PC-3 (cell line): ENCODE measurements at regions not wholly inside any gene's neighbourhood (a gene's known extent, or its start where the extent isn't known, plus 50 kb on each side); places are given as distances from the start of the nearest gene placed in this dataset.

Source experiments
- ATAC-seq: fragments of 200-7000 bp; cut with Tn5 transposase; 2 replicates; pipeline ENCODE4 v1.9.1; 2020; ENCODE audit warnings: mild to moderate bottlenecking, moderate library complexity
- BruUV-seq: library from RNA; stranded (reverse); fragments of 400-500 nt; replicated peaks from 2 replicates; lab custom pipeline; 2021; lab: Mats Ljungman, UMichigan
- CTCF ChIA-PET: fragments of 300-600 bp; sonication (Branson Sonifier 250); formaldehyde crosslinking; loops from one replicate; lab custom pipeline; 2022; ENCODE audit warnings: antibody characterized with exemption; lab: Charles Lee
- POLR2A ChIA-PET: fragments of 300-600 bp; sonication (Branson Sonifier 250); formaldehyde crosslinking; loops from one replicate; lab custom pipeline; 2022; ENCODE audit warnings: antibody characterized with exemption; ENCODE audit not compliant: unreplicated experiment; lab: Charles Lee
- DNase-seq: peaks from one replicate; pipeline ENCODE4 v3.0.0-alpha.2; 2015
- H2AFZ ChIP-seq: fragments of 300-600 bp; sonication (generic); 2 replicates; pipeline ENCODE4 v1.6.0; 2016; ENCODE audit warnings: antibody characterized with exemption, low read length
- H3F3A ChIP-seq: fragments of 300-600 bp; sonication (generic); one replicate; pipeline ENCODE4 v1.6.0; 2017; ENCODE audit warnings: antibody characterized with exemption, low read length, control low read depth, mild to moderate bottlenecking; ENCODE audit not compliant: unreplicated experiment
- H3K27ac ChIP-seq: fragments of 300-600 bp; sonication (generic); 2 replicates; pipeline ENCODE4 v1.5.1; 2016; ENCODE audit warnings: mild to moderate bottlenecking, low read length
- H3K27me3 ChIP-seq: fragments of 300-600 bp; sonication (generic); 2 replicates; pipeline ENCODE4 v1.6.1; 2016; ENCODE audit warnings: low read length, mixed read lengths
- H3K36me3 ChIP-seq: fragments of 300-600 bp; sonication (generic); 2 replicates; pipeline ENCODE4 v1.6.1; 2016; ENCODE audit warnings: low read depth, mixed run types, low read length, mixed read lengths
- H3K4me1 ChIP-seq: fragments of 300-600 bp; sonication (generic); 2 replicates; pipeline ENCODE4 v1.5.1; 2016; ENCODE audit warnings: low read length; ENCODE audit not compliant: insufficient read depth
- H3K4me2 ChIP-seq: fragments of 300-600 bp; sonication (generic); 2 replicates; pipeline ENCODE4 v1.6.0; 2016; ENCODE audit warnings: low read length
- H3K4me3 ChIP-seq: fragments of 300-600 bp; sonication (generic); 2 replicates; pipeline ENCODE4 v1.5.1; 2016; ENCODE audit warnings: mild to moderate bottlenecking, low read length, mixed read lengths
- H3K79me2 ChIP-seq: fragments of 300-600 bp; sonication (generic); 2 replicates; pipeline ENCODE4 v1.6.1; 2017; ENCODE audit warnings: low read length, mixed read lengths
- H3K9ac ChIP-seq: fragments of 300-600 bp; sonication (generic); 2 replicates; pipeline ENCODE4 v1.6.0; 2016; ENCODE audit warnings: mild to moderate bottlenecking, low read length
- H3K9me2 ChIP-seq: fragments of 300-600 bp; sonication (generic); replicated peaks from 2 replicates; pipeline ENCODE4 v1.6.1; 2016; ENCODE audit warnings: mixed run types, low read length, mixed read lengths
- H3K9me3 ChIP-seq: fragments of 300-600 bp; sonication (generic); 2 replicates; pipeline ENCODE4 v1.6.1; 2016; ENCODE audit warnings: low read length, mixed read lengths
- H4K20me1 ChIP-seq: fragments of 300-600 bp; sonication (generic); 2 replicates; pipeline ENCODE4 v1.6.1; 2016; ENCODE audit warnings: low read length, mixed read lengths
- EZH2 ChIP-seq: fragments of 300-600 bp; sonication (generic); IDR thresholded peaks from one replicate; pipeline ENCODE4 v1.6.1; 2017; ENCODE audit warnings: antibody characterized with exemption, mild to moderate bottlenecking, low read length; ENCODE audit not compliant: unreplicated experiment
- EZH2phosphoT487 ChIP-seq: fragments of 300-600 bp; sonication (generic); IDR thresholded peaks from 2 replicates; pipeline ENCODE4 v1.6.1; 2018; ENCODE audit warnings: mild to moderate bottlenecking, antibody characterized with exemption, low read length, borderline replicate concordance
- intact Hi-C: fragments of 100-400 bp; cut with micrococcal nuclease; formaldehyde crosslinking; loops from 2 replicates; pipeline ENCODE4 v1.9.0; 2023
- TF ChIP-seq, protein P1 (sequence below): fragments of 300-600 bp; sonication (generic); conservative IDR thresholded peaks from 2 replicates; pipeline ENCODE4 v1.5.1; 2017; ENCODE audit warnings: antibody characterized with exemption, low read depth, mild to moderate bottlenecking, low read length

DNA sequence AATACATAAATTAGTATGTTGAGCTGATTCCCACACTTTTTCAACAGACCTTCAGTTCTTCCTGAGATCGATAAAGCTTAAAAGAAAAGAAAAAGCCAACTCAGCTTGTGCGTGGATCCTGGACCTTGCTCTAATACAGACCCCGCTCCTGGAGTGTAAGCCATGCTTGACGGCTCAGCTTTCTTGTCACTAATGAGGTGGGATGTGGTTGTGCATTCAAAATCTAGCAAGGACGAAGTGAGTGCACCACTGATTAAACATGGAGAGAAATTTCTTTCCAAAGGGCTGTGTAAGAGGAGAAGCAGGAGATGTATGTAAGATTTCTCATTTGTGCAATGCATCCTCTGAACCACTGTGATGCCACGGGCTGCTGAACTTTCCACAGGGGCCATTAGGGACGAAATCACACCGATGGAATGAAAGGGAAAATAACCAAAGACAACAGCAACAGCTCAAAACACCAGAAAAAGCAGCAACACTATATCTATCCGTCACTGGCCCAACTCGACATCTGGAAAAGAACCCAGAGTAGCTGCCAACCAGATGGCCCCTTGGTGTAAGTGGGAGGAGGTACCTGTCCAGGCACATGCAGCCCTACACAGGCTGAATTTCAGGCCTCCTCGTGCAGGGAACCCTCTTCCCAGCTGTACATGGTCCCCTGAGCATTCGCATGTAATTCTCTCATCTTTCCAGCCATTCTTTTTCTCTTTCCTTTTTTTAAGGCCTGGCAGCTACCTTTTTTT is 178.9 kb downstream of the SREK1 start:
- H3K4me3 ChIP-seq = no peak overlapping the region
- CTCF ChIA-PET = no interaction called here
- no peaks in the 10 kb centered on the region for H3F3A ChIP-seq

DNA sequence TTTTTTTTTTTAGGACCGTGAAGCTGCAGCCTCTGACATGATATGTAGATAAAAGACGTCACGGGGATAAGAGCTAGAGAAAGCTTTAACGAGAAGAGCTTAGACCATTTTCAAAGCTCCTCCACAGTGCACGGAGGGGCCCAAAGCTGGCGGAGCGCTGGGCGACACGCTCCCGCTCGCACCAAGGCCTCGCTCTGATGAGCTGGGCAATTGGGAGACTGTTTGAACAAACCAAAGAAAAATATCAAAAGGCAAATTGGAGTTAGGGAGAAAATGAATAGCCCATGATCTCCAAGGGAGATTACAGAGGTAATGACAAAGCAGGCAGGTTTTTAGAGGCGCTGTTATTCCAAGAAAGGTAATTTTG is 179.4 kb downstream of the SREK1 start:
- Histone ChIP-seq H3K4me2 (no peak overlapping the region), H3K4me3 (no peak overlapping the region), H3K9me2 (no peaks in the 10 kb centered on the region), H3K36me3 (no peaks in the 10 kb centered on the region), H3K4me1 (no peaks in the 10 kb centered on the region), H4K20me1 (no peaks in the 10 kb centered on the region), H3F3A (no peaks in the 10 kb centered on the region), H3K9me3 (no peaks in the 10 kb centered on the region), H3K79me2 (no peaks in the 10 kb centered on the region), H3K27me3 (no peaks in the 10 kb centered on the region), H3K27ac (no peak overlapping the region), H2AFZ (no peak overlapping the region), H3K9ac (no peak overlapping the region)
- no peak for TF ChIP-seq EZH2phosphoT487
- TF ChIP-seq EZH2 = no peak
- TF ChIP-seq, protein P1, sequence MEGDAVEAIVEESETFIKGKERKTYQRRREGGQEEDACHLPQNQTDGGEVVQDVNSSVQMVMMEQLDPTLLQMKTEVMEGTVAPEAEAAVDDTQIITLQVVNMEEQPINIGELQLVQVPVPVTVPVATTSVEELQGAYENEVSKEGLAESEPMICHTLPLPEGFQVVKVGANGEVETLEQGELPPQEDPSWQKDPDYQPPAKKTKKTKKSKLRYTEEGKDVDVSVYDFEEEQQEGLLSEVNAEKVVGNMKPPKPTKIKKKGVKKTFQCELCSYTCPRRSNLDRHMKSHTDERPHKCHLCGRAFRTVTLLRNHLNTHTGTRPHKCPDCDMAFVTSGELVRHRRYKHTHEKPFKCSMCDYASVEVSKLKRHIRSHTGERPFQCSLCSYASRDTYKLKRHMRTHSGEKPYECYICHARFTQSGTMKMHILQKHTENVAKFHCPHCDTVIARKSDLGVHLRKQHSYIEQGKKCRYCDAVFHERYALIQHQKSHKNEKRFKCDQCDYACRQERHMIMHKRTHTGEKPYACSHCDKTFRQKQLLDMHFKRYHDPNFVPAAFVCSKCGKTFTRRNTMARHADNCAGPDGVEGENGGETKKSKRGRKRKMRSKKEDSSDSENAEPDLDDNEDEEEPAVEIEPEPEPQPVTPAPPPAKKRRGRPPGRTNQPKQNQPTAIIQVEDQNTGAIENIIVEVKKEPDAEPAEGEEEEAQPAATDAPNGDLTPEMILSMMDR = no peak
- ChIA-PET POLR2A (no interaction called here), CTCF (no interaction called here)
- intact Hi-C loops = no loop called here
- BruUV-seq = no TSS peak
- ATAC-seq (no peak), DNase-seq (no peak)

More for the DNA sequence above, 178.9 kb downstream of the SREK1 start:
- no peak overlapping the region for H3K9ac ChIP-seq
- H3K79me2 ChIP-seq = no peaks in the 10 kb centered on the region
- POLR2A ChIA-PET = no interaction called here
- H3K9me2 ChIP-seq = no peaks in the 10 kb centered on the region
- H3K27me3 ChIP-seq = no peaks in the 10 kb centered on the region
- no peak overlapping the region for H3K4me2 ChIP-seq
- intact Hi-C loops = no loop called here
- ATAC-seq (no peak), DNase-seq (no peak)
- BruUV-seq = no TSS peak
- TF ChIP-seq EZH2 (no peak), EZH2phosphoT487 (no peak)
- TF ChIP-seq, protein P1 = no peak
- no peak overlapping the region for H2AFZ ChIP-seq
- no peaks in the 10 kb centered on the region for H3K4me1 ChIP-seq
- H3K27ac ChIP-seq = no peak overlapping the region
- H3K36me3 ChIP-seq = no peaks in the 10 kb centered on the region
- H4K20me1 ChIP-seq = no peaks in the 10 kb centered on the region
- no peaks in the 10 kb centered on the region for H3K9me3 ChIP-seq

DNA sequence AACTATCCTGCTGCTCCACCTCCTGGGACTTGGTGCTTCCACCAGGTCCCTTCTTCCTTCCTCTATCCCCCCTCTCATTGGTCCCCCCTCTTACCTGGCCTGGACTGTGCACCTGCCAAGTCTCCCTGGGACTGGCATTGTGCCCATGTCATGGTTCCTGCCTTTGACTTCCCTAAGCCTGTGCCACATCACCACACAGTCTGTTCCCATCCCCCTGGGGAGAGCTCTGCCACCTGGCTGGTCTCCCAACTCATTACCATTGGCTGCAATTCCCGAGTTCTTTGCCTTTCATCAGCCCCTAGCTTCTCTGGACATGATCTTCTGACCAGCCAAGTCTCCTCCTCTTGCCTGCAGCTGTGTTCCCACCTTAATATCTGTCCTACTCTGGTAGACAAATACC is 180.3 kb downstream of the SREK1 start:
- POLR2A ChIA-PET = no interaction called here
- Histone ChIP-seq H3K9ac (no peak overlapping the region), H4K20me1 (no peaks in the 10 kb centered on the region), H3K4me3 (no peak overlapping the region), H3K27ac (no peak overlapping the region), H3K4me1 (no peaks in the 10 kb centered on the region), H3F3A (no peaks in the 10 kb centered on the region), H2AFZ (no peak overlapping the region), H3K9me3 (no peaks in the 10 kb centered on the region), H3K27me3 (no peaks in the 10 kb centered on the region), H3K4me2 (no peak overlapping the region), H3K79me2 (no peaks in the 10 kb centered on the region), H3K36me3 (no peaks in the 10 kb centered on the region), H3K9me2 (no peaks in the 10 kb centered on the region)
- CTCF ChIA-PET = no interaction called here
- DNase-seq (no peak), ATAC-seq (no peak)
- intact Hi-C loops = no loop called here
- TF ChIP-seq EZH2phosphoT487 = no peak
- TF ChIP-seq EZH2 = no peak
- TF ChIP-seq, protein P1 = no peak
- BruUV-seq = no TSS peak
